GM19035 (cell line): ENCODE measurements at regions not wholly inside any gene's neighbourhood (a gene's known extent, or its start where the extent isn't known, plus 50 kb on each side); places are given as distances from the start of the nearest gene placed in this dataset.
"Not testable (repeated sequence)": the region's sequence is repeated elsewhere in the genome, so short reads cannot be mapped to it uniquely, and the experiment has no call there.

Experiments used
- ATAC-seq: cut with Tn5 transposase; IDR thresholded peaks from one replicate; pipeline ENCODE4 v1.9.1; 2021; ENCODE audit not compliant: unreplicated experiment

DNA sequence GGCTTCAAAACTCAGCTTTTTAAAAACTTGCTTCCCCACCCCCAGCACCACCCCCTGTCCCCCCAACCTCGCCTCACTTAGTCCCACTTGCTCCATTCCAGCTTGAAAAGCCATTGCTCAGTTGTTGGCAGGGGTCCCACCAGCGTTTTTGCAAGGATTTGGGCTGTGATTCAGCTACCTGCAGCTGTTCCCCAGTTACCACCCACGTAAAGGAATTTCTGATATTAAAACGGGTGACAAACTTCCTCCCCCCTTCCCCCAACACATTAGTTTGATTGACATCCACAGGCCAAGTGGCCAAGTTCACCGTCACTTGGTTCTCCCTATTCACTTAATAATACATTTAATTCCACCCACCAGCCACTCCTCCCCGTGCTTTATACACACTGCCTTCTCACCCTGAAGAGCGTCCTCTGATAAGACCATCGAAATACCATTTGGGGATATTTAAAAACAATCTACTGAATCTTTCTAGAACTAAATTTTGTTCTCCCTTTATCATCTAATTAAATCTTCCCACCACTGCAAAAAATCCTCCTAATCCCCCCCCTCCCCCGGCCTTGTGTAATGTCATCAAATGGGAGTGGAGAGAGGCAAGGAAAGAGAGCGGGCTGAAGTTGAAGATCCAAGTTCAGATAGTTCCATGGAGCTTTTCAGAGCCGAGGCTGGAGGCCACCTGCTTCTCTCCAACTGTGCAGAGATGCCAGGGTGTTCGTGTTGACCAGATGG lies 55.1 kb downstream of the SOX9 start:
- no peak for ATAC-seq

DNA sequence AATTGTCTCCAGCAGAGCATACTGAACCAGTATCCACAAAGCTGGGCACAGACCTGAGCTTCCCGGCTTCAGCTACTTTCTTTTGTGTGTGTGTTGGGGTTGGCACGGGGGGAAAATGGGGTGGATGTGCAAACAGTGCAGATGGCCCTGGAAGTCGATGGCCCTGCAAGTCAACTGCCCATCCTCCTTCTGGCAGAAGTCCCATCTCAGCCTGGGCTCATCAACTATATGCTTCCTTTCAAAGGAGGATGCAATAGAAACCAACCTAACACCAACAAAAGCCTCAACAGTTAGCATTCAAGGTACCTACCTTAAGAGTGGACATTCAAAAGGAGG lies 55.7 kb downstream of the SOX9 start:
- no peak for ATAC-seq

DNA sequence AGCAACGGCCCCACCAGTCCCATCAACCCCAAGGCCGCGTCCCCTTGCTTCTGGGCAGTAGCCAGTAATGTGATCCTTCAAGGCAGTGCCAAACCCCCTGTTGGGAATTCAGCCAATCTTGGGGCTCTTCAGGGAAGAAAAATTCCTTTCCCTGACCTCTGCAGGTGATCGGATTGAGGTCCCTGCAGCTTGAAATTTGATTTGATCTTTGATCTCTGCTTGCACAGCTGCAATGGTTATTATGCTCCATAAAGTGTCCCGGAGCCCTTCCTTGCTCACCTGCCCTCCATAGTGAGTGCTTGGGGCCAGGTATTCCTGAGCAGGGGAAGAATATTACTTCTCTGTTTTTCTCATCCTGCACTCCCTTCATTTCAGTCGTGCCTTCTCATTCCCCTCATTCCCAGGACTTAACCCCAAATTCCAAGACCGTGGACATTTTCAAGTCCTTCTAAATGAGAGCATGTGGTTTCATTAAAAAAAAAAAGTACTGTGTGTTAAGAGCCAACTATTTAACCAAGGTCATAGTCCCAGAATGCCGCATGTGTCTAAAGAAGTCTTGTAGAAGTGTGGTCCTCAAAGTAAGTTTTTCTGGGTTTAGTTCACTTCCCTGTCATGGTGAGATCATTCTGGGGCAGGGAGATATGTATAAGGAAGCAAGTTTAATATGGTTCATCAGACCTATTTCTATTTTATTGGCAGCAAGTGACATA lies 56.3 kb downstream of the SOX9 start:
- ATAC-seq = no peak

DNA sequence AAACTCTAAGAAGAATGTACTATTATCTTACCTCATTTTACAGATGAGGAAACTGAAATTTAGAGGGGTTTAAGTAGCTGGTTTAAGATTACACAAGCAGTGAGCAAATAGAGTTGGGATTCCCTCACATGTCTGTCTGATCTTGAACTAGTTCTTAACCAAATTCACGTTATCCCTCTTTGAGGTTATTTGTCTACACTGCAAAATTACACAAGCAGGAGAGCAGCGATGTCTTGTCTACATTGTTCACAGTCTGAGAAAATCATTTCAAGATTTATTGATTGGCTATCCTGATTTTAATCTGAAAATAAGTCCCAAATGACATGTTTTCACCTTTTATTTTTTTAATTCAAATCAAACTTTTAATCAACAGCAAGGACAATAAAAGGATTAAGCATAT lies 56.9 kb downstream of the SOX9 start:
- no peak for ATAC-seq

DNA sequence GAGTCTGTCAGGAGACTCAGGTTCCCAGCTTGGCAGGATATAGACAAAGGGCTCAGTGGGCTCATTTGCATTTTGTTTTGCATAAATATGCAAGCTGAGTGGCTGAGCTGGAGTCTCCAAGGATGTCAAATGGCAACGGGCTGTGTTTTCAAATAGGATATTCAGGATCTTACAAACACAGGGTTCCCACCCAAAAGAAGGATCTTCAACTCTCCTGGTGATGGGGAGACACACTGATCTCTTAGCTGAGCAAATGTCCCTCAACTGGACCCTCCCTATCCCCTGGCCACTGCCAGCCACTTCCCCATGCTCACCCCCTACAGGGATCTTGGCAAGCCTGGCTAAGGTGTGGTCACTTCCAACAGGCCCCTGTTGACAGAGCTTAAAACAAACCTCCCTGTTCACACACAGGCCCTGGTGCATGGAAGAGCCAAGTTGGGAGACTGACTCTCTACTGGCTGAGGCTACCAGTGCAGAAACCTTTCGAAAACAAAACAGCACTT lies 61.6 kb downstream of the SOX9 start:
- no peak for ATAC-seq

DNA sequence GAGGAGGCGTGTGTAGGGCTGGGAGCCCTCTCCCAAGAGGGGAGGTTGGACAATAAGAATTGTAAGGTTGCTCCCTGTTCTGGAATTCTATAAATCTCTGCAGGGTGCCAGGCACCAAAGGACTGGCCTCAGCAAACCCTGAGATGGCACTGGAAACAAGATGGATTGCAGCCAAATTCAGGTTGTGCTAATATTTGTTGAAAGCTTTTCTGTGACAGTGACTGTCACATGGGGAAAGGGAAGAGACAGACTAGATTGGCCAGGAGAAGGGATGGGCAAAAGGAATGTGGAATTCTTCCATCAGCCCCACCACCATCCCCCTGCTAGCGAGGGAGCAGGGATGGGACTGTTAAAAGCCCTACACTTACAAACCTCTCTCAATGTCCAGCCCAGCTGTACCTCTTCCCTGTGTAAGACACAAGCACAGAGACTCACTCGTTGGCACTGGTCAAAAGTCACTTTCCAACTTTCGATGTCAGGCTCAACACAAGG lies 62.4 kb downstream of the SOX9 start:
- no peak for ATAC-seq

DNA sequence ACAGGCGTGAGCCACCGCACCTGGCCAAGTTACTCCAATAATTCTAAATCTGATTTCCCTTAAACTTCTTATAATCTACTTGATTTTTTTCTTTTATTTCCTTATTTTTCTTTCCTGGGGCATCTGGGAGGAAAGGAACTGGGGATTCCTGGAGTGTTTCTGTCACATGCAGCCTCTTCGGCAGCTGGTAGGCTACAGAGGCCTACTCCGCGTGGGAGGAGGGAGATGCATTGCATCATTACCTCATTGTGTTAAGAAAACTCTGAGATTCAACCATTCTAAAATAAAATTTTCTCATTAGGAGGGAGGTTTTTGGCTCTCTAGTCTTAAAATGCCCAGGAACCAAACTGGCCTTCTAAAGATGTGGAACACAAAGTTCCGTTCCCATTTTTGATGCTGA lies 64.0 kb downstream of the SOX9 start:
- ATAC-seq = no peak

DNA sequence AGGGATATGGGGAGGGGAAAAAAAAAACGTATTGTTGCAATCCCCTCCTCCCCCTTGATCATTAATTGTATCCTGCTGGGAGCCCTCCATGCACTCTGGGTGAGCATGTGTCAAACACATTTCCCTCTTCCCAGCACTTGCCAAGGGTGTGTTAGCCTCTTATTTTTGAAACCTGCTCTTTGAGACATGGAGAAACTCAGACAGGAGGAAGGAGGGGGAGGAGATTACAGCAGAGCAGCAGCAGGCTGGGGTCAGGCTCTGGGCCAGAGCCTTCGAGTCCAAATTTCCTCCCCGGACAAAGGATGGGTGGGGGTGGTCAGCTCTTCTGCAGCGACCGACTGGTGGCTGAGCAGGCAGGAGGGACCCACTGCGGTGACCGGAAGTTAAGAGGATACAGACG lies 64.7 kb downstream of the SOX9 start:
- ATAC-seq = no peak

DNA sequence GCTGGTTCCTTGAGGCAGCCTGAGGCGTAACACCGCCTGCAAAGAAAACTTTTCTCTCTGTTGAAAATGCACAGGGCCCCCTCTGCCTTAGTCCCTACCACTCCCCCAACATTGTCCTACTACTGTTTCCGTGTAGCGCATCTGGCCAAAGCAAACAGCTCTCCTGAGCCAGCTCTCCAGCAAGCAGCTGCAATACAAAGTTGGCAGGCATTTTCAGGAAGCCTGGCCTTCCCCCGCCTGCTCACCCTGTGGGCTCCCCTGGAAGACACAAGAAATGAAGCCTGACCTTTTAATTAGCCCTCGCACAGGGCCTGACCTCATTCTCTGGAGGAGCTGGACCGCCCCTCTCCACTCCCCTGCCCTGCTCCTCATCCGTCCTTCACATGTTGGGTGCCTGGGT lies 66.7 kb downstream of the SOX9 start:
- no peak for ATAC-seq

DNA sequence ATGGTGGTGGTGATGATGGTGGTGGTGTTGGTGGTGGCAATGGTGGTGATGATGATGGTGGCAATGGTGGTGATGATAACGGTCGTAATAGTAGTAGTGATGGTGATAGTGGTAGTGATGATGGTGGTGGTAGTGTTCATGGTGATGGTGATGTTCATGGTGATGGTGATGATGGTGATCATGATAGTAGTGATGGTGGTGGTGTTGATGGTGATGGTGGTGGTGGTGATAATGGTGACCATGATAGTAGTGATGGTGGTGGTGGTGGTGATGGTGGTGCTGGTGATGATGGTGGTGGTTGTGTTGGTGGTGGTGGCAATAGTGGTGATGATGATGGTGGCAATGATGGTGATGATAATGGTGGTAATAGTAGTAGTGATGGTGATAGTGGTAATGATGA lies 68.0 kb downstream of the SOX9 start:
- no peak for ATAC-seq

DNA sequence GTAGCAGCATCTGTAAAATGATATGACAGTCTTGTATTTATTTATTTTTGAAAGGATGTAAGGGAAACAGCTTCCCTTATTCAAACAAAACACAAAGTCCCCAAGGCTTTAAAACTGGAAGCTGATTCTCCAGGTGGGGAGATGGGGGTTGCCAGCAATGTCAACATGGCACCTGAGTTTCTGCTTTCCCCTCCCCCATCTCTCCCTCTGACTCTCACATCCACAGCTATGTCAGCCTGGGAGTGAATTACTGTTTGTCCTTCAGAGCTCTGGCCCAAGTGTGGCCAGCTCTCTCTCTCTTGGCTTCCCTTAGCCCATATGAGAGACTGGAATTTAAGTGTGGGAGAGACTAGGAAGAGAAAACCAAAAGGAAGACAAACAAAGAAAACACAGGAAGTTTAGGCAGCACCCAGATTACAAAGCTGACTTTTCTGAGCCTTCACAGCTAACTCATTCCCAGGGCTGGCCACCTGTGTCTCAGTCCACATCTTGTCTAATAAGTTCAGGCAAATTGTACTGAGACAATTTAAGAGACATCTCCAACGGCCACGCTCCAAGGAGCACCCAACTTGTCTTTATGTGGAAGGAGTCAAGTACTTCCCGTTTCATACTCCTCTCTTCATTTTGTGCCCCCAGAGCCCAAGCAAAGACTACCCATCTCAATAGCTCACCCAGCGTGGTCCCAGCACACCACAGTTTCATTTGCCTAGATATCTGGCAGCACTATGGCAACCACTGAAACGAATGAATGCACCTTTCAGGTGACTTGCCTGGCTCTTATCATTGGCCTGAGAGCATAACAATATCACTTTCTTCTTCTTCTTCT lies 69.2 kb downstream of the SOX9 start:
- ATAC-seq = no peak

DNA sequence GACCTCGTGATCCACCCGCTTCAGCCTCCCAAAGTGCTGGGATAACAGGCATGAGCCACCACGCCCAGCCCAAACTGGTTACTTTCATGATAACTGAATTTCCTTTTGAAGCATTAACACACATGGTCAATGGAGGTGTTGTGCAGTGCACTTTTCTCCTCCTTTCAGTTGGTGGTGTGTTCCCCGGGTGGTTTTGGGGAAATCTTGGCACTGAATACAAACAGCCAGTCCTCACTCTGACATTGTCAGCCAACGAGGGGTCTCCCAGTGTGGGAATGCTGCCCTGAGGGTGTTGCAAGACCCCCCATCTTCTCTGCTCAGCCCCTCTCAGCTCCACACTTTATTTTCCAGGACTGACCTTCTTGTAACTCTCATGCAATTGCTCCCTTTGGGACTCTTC lies 70.5 kb downstream of the SOX9 start:
- no peak for ATAC-seq

DNA sequence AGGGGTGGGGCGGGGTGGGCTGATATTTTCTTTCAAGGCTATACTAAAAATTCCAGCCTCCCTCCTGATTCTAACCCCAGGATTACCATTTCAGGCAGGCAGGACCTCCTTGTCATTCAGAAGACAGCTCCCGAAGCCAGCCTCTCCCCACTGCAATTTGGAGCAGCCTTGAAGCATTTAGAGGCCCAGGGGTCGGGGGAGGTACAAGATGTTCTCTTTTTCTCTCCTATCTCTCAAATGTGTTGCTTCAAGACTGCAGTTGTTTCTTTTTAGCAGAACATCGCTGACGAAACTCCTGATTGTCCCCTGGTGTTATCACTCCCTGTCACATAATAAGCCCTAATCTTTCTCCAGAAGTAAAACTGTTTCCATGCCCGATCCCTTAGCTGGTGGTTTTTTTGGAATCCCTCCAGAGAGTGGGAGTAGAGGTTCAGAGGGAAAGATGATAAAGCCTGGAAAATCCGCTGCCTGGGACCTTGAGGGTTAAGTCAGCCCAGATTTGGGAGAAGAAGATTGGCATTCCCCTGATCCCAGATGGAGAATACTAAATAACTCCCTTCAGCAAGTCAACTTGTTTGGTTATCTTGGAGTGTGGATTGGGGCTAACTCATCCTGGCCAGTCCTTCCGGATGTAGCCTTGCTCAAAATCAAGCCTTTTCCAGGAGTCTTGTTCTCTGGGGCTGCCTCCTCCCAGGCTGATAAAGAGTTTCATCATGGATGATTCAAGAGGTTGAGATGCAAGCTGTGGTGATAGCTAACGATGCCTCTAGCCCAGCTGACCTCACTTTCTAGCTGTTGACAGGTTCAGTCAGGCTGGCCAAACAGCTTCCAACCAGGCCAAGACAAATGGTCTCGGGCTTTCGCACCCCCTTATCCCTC lies 71.3 kb downstream of the SOX9 start:
- ATAC-seq = no peak

DNA sequence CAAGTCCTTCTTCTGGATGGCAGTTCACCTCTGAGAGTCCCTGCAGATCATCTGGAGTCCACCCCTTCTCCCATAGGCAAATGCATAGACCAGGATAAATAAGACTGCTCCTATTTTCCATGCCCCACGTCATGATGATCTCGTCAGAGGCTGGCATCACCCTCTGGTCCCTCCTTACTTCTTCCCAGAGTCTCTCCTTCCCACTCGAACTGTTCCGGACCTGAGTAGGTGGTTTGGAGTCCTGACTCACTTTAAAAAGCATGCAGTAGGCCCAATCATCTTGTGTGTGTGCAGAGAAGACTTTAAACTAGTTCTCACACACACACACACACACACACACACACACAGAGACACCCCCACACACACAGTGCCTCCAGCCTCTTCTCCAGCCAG lies 72.0 kb downstream of the SOX9 start:
- ATAC-seq = no peak

DNA sequence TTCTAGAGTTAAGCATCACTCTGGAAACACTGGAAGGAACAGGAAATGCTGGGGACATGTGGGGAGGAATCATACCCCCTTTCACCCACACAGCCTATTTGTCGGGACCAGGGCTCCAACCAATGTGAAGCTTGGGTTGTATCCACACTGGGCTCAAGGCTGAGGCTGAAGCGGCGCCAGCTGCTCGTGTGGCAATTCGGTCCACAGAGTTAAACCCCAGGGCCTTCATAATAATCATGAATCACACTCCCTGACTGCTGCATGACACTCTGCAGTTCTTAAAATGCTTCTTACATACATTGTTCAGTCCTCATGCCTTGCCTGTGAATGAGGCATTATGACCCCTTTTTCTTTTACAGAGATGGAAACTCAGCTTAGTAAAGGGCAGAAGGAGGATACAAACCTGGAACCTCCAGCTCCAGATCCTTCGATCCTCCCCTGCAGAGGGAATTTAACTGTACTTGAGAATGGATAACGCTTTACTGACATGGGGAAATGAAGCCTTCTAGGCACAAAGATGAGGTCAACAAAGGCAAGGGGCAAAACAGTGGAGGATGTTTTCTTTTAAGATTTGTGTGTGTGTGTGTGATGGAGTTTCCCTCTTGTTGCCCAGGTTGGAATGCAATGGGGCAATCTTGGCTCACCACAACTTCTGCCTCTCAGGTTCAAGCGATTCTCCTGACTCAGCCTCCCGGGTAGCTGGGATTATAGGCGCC lies 72.7 kb downstream of the SOX9 start:
- ATAC-seq = no peak

DNA sequence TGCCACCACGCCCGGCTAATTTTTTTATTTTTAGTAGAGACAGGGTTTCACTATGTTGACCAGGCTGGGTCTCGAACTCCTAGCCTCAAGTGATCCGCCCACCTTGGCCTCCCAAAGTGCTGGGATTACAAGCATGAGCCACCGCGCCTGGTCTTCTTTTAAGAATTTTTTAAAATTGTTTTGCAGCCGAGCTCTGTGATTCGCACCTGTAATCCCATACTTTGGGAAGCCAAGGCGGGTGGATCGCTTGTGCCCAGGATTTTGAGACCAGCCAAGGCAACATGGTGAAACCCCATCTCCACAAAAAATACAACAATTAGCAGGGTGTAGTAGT lies 73.3 kb downstream of the SOX9 start:
- not testable (repeated sequence) for ATAC-seq

DNA sequence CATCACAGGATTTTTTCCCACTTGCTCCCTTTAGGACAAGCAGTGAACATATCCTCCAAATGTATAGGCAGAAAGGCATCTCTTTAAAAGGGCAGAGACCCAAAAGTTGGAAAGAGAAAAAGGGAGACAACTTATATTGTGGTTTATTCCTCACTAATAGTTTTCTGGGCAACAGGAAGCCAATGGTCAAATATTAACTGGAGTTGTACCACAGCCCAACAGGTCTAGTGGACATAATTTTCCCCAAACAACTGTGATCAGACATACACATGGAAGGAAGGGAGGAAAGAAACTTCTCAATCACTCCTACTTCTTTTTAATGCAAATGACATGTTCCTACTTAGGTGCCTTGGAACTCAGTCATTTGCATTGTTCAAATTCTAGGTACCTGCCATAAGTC lies 78.4 kb downstream of the SOX9 start:
- no peak for ATAC-seq

DNA sequence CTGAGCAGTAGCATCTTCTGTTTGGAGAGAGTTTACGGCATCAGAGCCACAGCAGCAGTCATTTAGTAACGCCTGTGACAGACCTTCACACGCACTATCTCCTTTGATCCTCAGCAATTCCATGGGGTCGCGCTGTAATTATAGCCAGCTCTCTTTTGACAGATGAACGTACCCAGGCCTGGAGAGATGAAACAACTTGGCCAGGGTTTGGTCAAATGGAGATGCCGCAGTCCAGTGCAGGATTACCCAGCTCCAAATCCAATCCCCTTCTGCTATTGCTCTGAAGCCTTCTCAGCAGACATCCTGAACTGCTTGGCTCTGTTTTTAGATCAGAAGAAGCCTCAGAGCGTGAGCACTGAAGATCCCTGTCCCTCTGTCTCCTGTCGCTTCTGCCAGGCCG lies 83.9 kb downstream of the SOX9 start:
- ATAC-seq = no peak

DNA sequence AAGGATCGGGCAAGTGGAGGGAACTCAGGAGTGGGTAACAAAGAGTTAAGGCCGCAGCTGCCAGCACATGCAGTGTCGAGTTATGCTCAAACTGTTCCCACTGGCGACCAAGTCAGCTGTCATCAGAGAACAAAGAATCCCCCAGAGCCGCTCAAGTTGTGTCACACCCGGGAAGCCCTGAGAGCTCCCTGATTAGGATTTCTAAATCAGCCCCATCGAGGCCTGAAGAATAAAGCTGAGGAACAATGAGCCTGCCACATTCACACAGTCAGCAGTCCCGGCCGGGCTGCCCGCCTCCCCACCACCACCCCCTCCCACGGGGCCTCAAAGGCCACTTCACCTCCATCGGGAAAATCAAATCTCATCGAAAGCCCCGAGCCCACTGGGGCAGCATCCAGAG lies 84.5 kb downstream of the SOX9 start:
- ATAC-seq = no peak

DNA sequence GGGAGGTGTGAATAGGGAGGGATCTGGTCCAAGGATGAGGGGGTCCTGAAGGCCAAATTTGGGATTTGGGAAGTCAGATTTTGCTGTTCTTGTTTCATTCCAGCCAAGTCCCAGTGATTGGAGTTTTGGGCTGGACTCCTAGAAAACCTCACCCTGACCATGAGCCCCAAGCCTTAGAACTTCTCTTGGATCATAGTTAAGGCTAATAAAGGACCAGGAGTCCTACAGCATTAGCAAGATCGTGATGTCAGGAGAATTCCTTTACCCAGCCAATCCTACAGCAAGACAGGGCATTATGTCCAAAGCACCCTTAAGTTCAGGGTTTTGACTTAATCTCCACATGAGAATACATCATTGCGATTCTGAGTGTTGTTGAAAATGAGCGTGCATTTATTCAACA lies 85.0 kb downstream of the SOX9 start:
- ATAC-seq = no peak
